Liver (tissue), 8 donors: ENCODE measurements at regions not wholly inside any gene's neighbourhood (a gene's known extent, or its start where the extent isn't known, plus 50 kb on each side); places are given as distances from the start of the nearest gene placed in this dataset.

ENCODE experiments used
- DNase-seq: peaks from one replicate; pipeline ENCODE4 v3.0.0-alpha.2; 2017; ENCODE audit warnings: low spot score
- H3K27ac ChIP-seq, 2 donors: one replicate each; pipeline ENCODE4 v1.7.0; 2013; ENCODE audit warnings: inconsistent platforms in 2 of 2, low read length in 2 of 2, control low read depth in 1 of 2, low read depth in 1 of 2, mild to moderate bottlenecking in 1 of 2
- H3K27me3 ChIP-seq, 4 donors: one replicate each; pipeline versions ENCODE4 v1.6.1 to v1.7.0; 2013; ENCODE audit warnings: low read length in 3 of 4, inconsistent platforms in 1 of 4, mild to moderate bottlenecking in 1 of 4, moderate library complexity in 1 of 4; ENCODE audit not compliant: control insufficient read depth in 4 of 4, insufficient read depth in 4 of 4
- H3K36me3 ChIP-seq, 4 donors: one replicate each; pipeline versions ENCODE4 v1.6.1 to v1.7.0; 2013; ENCODE audit warnings: low read length in 3 of 4, mild to moderate bottlenecking in 3 of 4, low read depth in 1 of 4, moderate library complexity in 1 of 4; ENCODE audit not compliant: control insufficient read depth in 4 of 4, insufficient read depth in 3 of 4
- H3K4me1 ChIP-seq, 4 donors: one replicate each; pipeline versions ENCODE4 v1.6.1 to v1.7.0; 2013; ENCODE audit warnings: low read length in 3 of 4, mild to moderate bottlenecking in 3 of 4, moderate library complexity in 1 of 4; ENCODE audit not compliant: control insufficient read depth in 4 of 4, insufficient read depth in 4 of 4
- H3K4me3 ChIP-seq, 3 donors: one replicate each; pipeline versions ENCODE4 v1.6.1 to v1.7.0; 2013; ENCODE audit warnings: low read length in 3 of 3, control low read depth in 1 of 3, low read depth in 1 of 3, mild to moderate bottlenecking in 1 of 3
- H3K9ac ChIP-seq, 2 donors: one replicate each; pipeline ENCODE4 v1.7.0; 2013; ENCODE audit warnings: low read length in 2 of 2, mild to moderate bottlenecking in 2 of 2, moderate library complexity in 2 of 2, control low read depth in 1 of 2, low read depth in 1 of 2
- H3K9me3 ChIP-seq, 4 donors: one replicate each; pipeline versions ENCODE4 v1.6.1 to v1.7.0; 2013; ENCODE audit warnings: low read length in 3 of 4; ENCODE audit not compliant: control insufficient read depth in 4 of 4
- ATF3 ChIP-seq: IDR thresholded peaks from 2 replicates; pipeline ENCODE4 v1.6.1; 2016; ENCODE audit warnings: antibody characterized with exemption
- CTCF ChIP-seq: fragments of 150-350 bp; IDR thresholded peaks from 2 replicates; pipeline ENCODE4 v1.5.1; 2017; ENCODE audit warnings: improper control_type of control experiment, low read depth, low read length; ENCODE audit not compliant: missing input control
- EGR1 ChIP-seq, 2 donors: IDR thresholded peaks; 2 replicates each; pipeline ENCODE4 v1.6.1; 2016 to 2018; ENCODE audit warnings: antibody characterized with exemption in 2 of 2, low read depth in 2 of 2
- FOXA1 ChIP-seq: IDR thresholded peaks from 2 replicates; pipeline ENCODE4 v1.6.1; 2016; ENCODE audit warnings: antibody characterized with exemption
- FOXA2 ChIP-seq: IDR thresholded peaks from 2 replicates; pipeline ENCODE4 v1.6.1; 2016; ENCODE audit warnings: antibody characterized with exemption
- HNF4G ChIP-seq: IDR thresholded peaks from 2 replicates; pipeline ENCODE4 v1.6.1; 2016; ENCODE audit warnings: antibody characterized with exemption
- MAX ChIP-seq: IDR thresholded peaks from 2 replicates; pipeline ENCODE4 v1.6.1; 2016; ENCODE audit warnings: antibody characterized with exemption
- REST ChIP-seq: IDR thresholded peaks from 2 replicates; pipeline ENCODE4 v1.6.1; 2016; ENCODE audit warnings: antibody characterized with exemption, mild to moderate bottlenecking
- RXRA ChIP-seq, 2 donors: IDR thresholded peaks; 2 replicates each; pipeline ENCODE4 v1.6.1; 2017 to 2018; ENCODE audit warnings: antibody characterized with exemption in 2 of 2, mild to moderate bottlenecking in 1 of 2
- SP1 ChIP-seq: IDR thresholded peaks from 2 replicates; pipeline ENCODE4 v1.6.1; 2018; ENCODE audit warnings: antibody characterized with exemption, mild to moderate bottlenecking
- ZBTB33 ChIP-seq: IDR thresholded peaks from 2 replicates; pipeline ENCODE4 v1.6.1; 2016; ENCODE audit warnings: antibody characterized with exemption
- WGBS: extraction: QIAGEN DNeasy Blood & Tissue Kit; methylation state at CpG from one replicate; pipeline ENCODE4 v1.1.7; 2013; 5-methylcytosine and 5-hydroxymethylcytosine counted together
- donor health status: healthy.
- donor health status: healthy.
- donor health status: healthy.
- donor health status: healthy.
- donor health status: healthy.

DNA sequence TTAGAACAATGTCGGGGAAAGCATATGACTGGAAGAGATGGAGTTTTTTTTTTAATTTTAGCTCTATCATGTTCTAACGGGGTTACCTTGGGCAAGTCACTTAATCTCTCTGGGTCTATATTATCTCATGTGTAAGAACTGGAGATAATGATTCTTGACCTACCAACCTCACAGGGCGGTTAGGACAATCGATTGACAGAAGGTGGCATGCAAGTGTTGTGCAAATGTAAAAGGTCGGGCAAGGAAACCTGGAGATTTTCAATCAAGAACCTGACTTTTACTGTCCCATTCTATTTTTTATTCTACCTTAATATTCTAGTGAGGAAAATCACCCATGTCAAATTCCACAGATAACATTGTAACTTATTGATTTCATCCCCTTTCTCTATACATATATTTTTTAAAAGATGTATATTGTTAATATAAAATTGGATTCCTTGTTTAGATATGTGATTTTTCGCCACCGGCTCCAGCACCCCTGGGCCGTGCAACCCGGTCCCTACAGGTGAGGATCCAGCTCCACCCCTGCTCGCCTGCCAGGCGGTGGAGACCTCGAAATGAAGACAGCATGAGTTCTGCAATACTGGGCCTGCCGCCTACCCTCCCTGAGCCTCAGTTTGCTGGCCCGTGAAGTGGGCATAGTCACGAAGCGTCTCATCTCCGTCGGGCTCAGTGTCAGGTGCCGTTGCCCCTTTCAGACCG, 497.6 kb upstream of the PHF14 start:
- 85% methylated on average over 20 of the region's 20 CpGs for WGBS
- no peak for DNase-seq
- TF ChIP-seq CTCF = no peak
- TF ChIP-seq ATF3 = no peak
- no peak for TF ChIP-seq FOXA1
- TF ChIP-seq RXRA (IDR thresholded peaks at IDR 0.05) = no peak
- TF ChIP-seq REST = no peak
- Histone ChIP-seq H3K4me3 (no peak overlapping the region), H3K27ac (no peak overlapping the region), H3K36me3 (no peaks in the 10 kb centered on the region), H3K27me3 (peaks cover 0 to 4% (median 1%) of the 10 kb centered on the region in 4 donors), H3K4me1 (no peaks in the 10 kb centered on the region), H3K9ac (no peak overlapping the region), H3K9me3 (no peaks in the 10 kb centered on the region)

- no peak for DNase-seq
- H3K36me3 ChIP-seq = no peaks in the 10 kb centered on the region
Observed at GRCh38 chr7:10476642-10477041, 497.0 kb upstream of the PHF14 start.

More at GRCh38 chr7:10476642-10477041, 497.0 kb upstream of the PHF14 start:
- no peak overlapping the region for H3K27ac ChIP-seq
- H3K4me3 ChIP-seq = no peak overlapping the region
- H3K4me1 ChIP-seq = no peaks in the 10 kb centered on the region
- H3K9ac ChIP-seq = no peak overlapping the region
- no peaks in the 10 kb centered on the region for H3K9me3 ChIP-seq
- H3K27me3 ChIP-seq = peaks cover 0 to 4% (median 1%) of the 10 kb centered on the region in 4 donors
- TF ChIP-seq HNF4G = no peak
- no peak for TF ChIP-seq MAX
- TF ChIP-seq EGR1 (IDR thresholded peaks at IDR 0.05; ENCODE audit: low read depth in 2 of 2) = no peak
- no peak for TF ChIP-seq CTCF
- no peak for TF ChIP-seq SP1
- TF ChIP-seq ZBTB33 = no peak
- TF ChIP-seq FOXA2 = no peak
- WGBS = 92% methylated on average over 15 of the region's 15 CpGs
